Type B pancreatic cell (in vitro differentiated cells): ENCODE measurements at regions not wholly inside any gene's neighbourhood (a gene's known extent, or its start where the extent isn't known, plus 50 kb on each side); places are given as distances from the start of the nearest gene placed in this dataset.
A peak's percentile ranks its signal among the peaks of the same experiment; 100 is the strongest.
"Not testable (repeated sequence)": the region's sequence is repeated elsewhere in the genome, so short reads cannot be mapped to it uniquely, and the experiment has no call there.

ENCODE experiments used
- DNase-seq: peaks from one replicate; pipeline ENCODE4 v3.0.0; 2021; ENCODE audit warnings: mixed read lengths; ENCODE audit not compliant: unreplicated experiment; ENCODE audit errors: extremely low spot score
- H3K27ac Mint-ChIP-seq: 2 replicates; pipeline ENCODE4 v1.8.0; 2021; ENCODE audit warnings: mild to moderate bottlenecking, mixed read lengths
- H3K27me3 Mint-ChIP-seq: 2 replicates; pipeline ENCODE4 v1.8.0; 2021; ENCODE audit warnings: mixed read lengths
- H3K36me3 Mint-ChIP-seq: 2 replicates; pipeline ENCODE4 v1.8.0; 2021; ENCODE audit warnings: mixed read lengths
- H3K4me1 Mint-ChIP-seq: one replicate; pipeline ENCODE4 v1.8.0; 2021; ENCODE audit warnings: mixed read lengths; ENCODE audit not compliant: unreplicated experiment
- H3K4me3 Mint-ChIP-seq: 2 replicates; pipeline ENCODE4 v1.8.0; 2021; ENCODE audit warnings: mild to moderate bottlenecking, mixed read lengths
- H3K9me3 Mint-ChIP-seq: 2 replicates; pipeline ENCODE4 v1.8.0; 2021; ENCODE audit warnings: mixed read lengths
- TF ChIP-seq, protein P1 (sequence below): fragments of 200-600 bp; sonication (generic); conservative IDR thresholded peaks from 2 replicates; pipeline ENCODE4 v1.5.0; 2021; ENCODE audit warnings: antibody characterized with exemption, mild to moderate bottlenecking

DNA sequence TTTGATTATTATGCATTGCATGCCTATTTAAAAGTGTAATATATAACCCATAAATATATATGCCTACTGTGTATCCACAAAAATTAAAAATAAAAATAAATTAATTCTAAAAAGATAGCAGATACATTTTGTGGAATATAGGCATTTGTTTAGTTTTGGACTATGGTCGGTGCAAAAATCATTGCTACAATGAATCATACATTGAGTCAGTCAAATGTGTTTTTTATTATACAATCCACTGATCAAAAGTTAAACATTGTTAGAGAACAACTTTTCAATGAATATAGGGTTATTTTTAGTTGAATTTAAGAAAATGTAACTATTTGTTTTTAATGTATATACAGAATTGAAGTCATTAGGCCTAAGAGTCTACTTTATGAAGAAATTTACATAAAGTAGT, 885.9 kb downstream of the EFNA5 start:
- no peaks in the 10 kb centered on the region for H3K4me1 Mint-ChIP-seq
- TF ChIP-seq, protein P1, sequence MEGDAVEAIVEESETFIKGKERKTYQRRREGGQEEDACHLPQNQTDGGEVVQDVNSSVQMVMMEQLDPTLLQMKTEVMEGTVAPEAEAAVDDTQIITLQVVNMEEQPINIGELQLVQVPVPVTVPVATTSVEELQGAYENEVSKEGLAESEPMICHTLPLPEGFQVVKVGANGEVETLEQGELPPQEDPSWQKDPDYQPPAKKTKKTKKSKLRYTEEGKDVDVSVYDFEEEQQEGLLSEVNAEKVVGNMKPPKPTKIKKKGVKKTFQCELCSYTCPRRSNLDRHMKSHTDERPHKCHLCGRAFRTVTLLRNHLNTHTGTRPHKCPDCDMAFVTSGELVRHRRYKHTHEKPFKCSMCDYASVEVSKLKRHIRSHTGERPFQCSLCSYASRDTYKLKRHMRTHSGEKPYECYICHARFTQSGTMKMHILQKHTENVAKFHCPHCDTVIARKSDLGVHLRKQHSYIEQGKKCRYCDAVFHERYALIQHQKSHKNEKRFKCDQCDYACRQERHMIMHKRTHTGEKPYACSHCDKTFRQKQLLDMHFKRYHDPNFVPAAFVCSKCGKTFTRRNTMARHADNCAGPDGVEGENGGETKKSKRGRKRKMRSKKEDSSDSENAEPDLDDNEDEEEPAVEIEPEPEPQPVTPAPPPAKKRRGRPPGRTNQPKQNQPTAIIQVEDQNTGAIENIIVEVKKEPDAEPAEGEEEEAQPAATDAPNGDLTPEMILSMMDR = no peak
- DNase-seq = no peak
- peaks cover 8% of the 10 kb centered on the region for H3K9me3 Mint-ChIP-seq
- H3K27ac Mint-ChIP-seq = no peak overlapping the region
- H3K4me3 Mint-ChIP-seq = no peak overlapping the region
- no peaks in the 10 kb centered on the region for H3K36me3 Mint-ChIP-seq
- H3K27me3 Mint-ChIP-seq = no peaks in the 10 kb centered on the region

DNA sequence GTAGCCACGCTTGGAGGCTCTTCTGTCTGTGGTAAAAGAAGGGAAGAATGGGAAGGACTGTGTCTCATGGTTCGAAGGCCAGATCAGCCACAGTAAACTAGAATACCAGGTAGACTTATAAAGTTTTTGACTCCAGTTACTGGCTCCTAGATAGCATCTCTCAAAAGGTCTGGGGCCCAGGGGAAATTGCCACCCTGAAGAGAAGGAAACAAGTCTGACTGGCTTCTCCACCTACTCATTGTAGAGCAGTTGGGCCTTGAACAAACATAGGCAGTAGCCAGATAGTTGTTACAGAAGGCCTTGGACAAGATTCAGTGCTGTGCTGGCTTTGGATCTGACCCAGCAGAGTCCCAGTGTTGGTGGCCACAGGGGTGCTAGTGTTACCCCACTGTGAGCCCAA, 890.4 kb downstream of the EFNA5 start:
- DNase-seq = no peak
- no peaks in the 10 kb centered on the region for H3K36me3 Mint-ChIP-seq
- H3K9me3 Mint-ChIP-seq = peaks cover 8% of the 10 kb centered on the region
- TF ChIP-seq, protein P1 = no peak
- peak overlapping the region; percentile 43 for H3K27ac Mint-ChIP-seq
- H3K27me3 Mint-ChIP-seq = no peaks in the 10 kb centered on the region
- H3K4me1 Mint-ChIP-seq = no peaks in the 10 kb centered on the region
- no peak overlapping the region for H3K4me3 Mint-ChIP-seq

DNA sequence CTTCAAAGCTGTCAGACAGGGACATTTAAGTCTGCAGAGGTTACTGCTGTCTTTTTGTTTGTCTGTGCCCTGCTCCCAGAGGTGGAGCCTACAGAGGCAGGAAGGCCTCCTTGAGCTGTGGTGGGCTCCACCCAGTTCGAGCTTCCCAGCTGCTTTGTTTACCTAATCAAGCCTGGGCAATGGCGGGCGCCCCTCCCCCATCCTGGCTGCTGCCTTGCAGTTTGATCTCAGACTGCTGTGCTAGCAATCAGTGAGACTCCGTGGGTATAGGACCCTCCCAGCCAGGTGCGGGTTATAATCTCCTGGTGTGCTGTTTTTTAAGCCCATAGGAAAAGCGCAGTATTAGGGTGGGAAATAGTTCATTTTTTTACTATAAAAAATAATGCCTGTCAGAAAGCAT, 894.2 kb downstream of the EFNA5 start:
- DNase-seq, H3K9me3 Mint-ChIP-seq, H3K4me1 Mint-ChIP-seq, H3K4me3 Mint-ChIP-seq, H3K27ac Mint-ChIP-seq, H3K36me3 Mint-ChIP-seq, H3K27me3 Mint-ChIP-seq: not testable (repeated sequence)

DNA sequence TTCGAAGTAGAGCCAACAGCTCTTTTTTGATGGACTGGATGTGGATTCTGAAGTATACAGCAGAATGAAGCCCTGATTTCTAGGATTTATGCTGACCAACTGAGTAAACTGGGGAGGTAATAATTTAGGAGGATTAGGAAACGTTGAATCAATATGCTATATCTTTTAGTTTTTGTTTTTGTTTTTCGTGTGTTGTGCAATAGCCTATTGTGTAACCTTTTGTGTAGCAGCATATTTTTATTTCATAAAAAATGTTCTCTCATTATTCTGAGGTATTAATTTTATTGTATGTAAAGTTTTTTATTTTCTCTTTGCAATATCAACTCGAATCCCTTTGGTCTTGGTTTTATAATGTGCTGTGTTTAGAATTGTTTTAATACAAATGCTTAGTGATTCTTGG, 902.3 kb downstream of the EFNA5 start:
- Mint-ChIP-seq H3K4me3 (no peak overlapping the region), H3K36me3 (no peaks in the 10 kb centered on the region), H3K4me1 (no peaks in the 10 kb centered on the region), H3K9me3 (no peaks in the 10 kb centered on the region), H3K27ac (no peak overlapping the region), H3K27me3 (no peaks in the 10 kb centered on the region)
- TF ChIP-seq, protein P1 = no peak
- DNase-seq = no peak

DNA sequence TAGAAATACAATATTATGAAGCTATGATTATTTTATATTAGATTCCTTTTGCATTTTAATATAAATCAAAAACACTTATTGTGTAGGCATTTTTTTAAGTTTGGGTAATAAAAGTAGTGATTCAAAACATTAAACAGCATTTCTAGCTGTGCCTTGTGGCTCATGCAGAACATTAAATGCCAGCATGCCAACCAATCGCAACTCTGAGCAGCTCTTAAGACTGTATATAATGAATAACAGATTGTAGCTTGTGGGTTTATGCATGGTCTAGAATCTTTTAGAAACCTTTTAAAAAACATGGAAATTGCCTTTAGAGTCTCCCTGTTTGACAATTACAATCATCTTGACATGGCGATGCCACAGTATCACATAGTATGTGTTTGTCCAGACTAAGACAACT, 903.8 kb downstream of the EFNA5 start:
- Mint-ChIP-seq H3K27ac (no peak overlapping the region), H3K36me3 (no peaks in the 10 kb centered on the region), H3K4me1 (peaks cover 7% of the 10 kb centered on the region), H3K27me3 (no peaks in the 10 kb centered on the region), H3K9me3 (no peaks in the 10 kb centered on the region), H3K4me3 (no peak overlapping the region)
- TF ChIP-seq, protein P1 = no peak
- DNase-seq = no peak

DNA sequence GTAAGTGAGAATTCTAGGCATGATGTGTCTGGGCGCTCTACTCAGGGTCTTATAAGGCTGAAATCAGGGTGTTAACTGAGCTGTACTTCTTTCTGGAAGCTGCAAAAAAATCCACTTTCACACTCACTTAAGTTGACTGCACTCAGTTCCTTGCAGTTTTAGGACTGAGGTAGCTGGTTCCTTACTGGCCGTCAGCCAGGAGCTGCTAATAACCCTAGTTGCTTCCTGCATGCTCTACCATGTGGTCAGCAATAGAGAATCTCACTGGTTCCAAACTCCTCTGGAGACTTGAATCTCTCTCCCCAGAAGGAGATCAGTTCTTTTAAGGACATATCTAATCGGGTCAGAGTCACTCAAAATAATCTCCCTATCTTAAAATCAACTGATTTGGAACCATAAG, 911.2 kb downstream of the EFNA5 start:
- Mint-ChIP-seq H3K4me3 (no peak overlapping the region), H3K27me3 (no peaks in the 10 kb centered on the region)

More for the DNA sequence above, 911.2 kb downstream of the EFNA5 start:
- Mint-ChIP-seq H3K27ac (no peak overlapping the region), H3K9me3 (no peaks in the 10 kb centered on the region), H3K4me1 (peaks cover 7% of the 10 kb centered on the region), H3K36me3 (no peaks in the 10 kb centered on the region)
- TF ChIP-seq, protein P1 = no peak
- DNase-seq = no peak
